NB4 (cell line): ENCODE measurements at regions not wholly inside any gene's neighbourhood (a gene's known extent, or its start where the extent isn't known, plus 50 kb on each side); places are given as distances from the start of the nearest gene placed in this dataset.

Source experiments
- MYC ChIP-seq: IDR thresholded peaks from 2 replicates; pipeline ENCODE4 v1.6.1; 2011; ENCODE audit warnings: low read depth, low read length
- TF ChIP-seq, protein P1 (sequence below): IDR thresholded peaks from one replicate; pipeline ENCODE4 v1.5.1; 2012; ENCODE audit warnings: low read depth, low read length
- TF ChIP-seq, protein P2 (sequence below): IDR thresholded peaks from 2 replicates; pipeline ENCODE4 v1.6.1; 2011; ENCODE audit warnings: low read depth, low read length

GRCh38 chr11:115075356-115075755, 397.0 kb downstream of the NXPE2 start:
- TF ChIP-seq, protein P1, sequence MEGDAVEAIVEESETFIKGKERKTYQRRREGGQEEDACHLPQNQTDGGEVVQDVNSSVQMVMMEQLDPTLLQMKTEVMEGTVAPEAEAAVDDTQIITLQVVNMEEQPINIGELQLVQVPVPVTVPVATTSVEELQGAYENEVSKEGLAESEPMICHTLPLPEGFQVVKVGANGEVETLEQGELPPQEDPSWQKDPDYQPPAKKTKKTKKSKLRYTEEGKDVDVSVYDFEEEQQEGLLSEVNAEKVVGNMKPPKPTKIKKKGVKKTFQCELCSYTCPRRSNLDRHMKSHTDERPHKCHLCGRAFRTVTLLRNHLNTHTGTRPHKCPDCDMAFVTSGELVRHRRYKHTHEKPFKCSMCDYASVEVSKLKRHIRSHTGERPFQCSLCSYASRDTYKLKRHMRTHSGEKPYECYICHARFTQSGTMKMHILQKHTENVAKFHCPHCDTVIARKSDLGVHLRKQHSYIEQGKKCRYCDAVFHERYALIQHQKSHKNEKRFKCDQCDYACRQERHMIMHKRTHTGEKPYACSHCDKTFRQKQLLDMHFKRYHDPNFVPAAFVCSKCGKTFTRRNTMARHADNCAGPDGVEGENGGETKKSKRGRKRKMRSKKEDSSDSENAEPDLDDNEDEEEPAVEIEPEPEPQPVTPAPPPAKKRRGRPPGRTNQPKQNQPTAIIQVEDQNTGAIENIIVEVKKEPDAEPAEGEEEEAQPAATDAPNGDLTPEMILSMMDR: no peak
- TF ChIP-seq MYC: no peak
- TF ChIP-seq, protein P2, sequence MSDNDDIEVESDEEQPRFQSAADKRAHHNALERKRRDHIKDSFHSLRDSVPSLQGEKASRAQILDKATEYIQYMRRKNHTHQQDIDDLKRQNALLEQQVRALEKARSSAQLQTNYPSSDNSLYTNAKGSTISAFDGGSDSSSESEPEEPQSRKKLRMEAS: no peak
